Gastroesophageal sphincter (tissue), 3 donors: ENCODE measurements at regions not wholly inside any gene's neighbourhood (a gene's known extent, or its start where the extent isn't known, plus 50 kb on each side); places are given as distances from the start of the nearest gene placed in this dataset.

Experiments used
- EP300 ChIP-seq: sonication (generic); formaldehyde crosslinking; IDR thresholded peaks from one replicate; pipeline ENCODE4 v1.6.1; 2017; ENCODE audit warnings: antibody characterized with exemption, mild to moderate bottlenecking
- POLR2A ChIP-seq, 2 donors: fragments of 450-650 bp; IDR thresholded peaks; one replicate each; pipeline ENCODE4 v1.6.1; 2017; ENCODE audit warnings: antibody characterized with exemption in 2 of 2, mild to moderate bottlenecking in 2 of 2, moderate library complexity in 1 of 2
- POLR2AphosphoS5 ChIP-seq: sonication (generic); formaldehyde crosslinking; IDR thresholded peaks from one replicate; pipeline ENCODE4 v1.6.1; 2017; ENCODE audit warnings: antibody characterized with exemption
- TF ChIP-seq, protein P1 (sequence below), 4 experiments: fragments of 200-600 bp in 2 of 4; fragments of 450-650 bp in 2 of 4; sonication (generic) in 1 of 4; IDR thresholded peaks; one replicate each; pipeline ENCODE4 v1.5.1; 2017 to 2019; ENCODE audit warnings: antibody characterized with exemption in 4 of 4, mild to moderate bottlenecking in 2 of 4, moderate library complexity in 2 of 4

DNA sequence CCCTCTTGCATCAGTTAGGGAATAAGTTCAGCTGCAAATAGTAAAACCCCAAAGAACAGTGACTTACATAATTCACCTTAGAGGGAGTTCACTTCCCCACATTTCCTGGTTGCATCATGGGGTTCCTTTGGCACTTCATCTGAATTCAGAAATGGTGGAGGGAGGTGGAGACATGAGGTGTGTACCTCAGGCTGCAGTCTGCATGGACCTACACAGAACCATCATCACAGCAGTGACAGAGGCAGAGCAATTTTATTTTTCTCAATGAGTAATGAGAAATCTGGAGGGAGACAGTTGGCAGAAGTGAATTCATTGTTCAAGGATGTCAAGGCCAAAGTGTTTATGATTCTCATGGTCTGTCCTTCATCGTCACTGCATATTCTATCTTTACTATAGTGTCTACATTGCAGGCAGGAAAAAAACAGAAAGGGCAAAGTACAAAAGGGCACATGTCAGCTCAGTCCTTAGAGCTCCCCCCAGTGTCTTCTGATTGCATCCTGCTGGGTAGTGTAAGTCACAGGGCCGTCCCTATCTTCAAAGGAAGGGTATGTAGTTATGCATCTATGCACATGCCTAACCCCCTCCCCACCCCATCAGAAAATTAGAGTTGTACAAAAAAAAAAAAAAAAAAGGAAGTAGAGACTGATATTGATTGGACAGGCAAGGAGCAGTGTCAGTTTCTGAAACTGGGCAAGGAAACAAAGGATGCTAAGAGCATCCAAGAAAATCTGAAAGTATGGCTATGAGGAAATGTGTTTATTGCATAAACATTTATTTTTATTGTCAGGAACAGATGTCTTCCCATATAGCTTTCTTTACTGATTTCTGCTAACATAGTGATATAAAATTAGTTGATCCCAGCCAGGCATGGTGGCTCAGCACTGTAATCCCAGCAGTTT lies 132.7 kb upstream of the APC start:
- TF ChIP-seq, protein P1, sequence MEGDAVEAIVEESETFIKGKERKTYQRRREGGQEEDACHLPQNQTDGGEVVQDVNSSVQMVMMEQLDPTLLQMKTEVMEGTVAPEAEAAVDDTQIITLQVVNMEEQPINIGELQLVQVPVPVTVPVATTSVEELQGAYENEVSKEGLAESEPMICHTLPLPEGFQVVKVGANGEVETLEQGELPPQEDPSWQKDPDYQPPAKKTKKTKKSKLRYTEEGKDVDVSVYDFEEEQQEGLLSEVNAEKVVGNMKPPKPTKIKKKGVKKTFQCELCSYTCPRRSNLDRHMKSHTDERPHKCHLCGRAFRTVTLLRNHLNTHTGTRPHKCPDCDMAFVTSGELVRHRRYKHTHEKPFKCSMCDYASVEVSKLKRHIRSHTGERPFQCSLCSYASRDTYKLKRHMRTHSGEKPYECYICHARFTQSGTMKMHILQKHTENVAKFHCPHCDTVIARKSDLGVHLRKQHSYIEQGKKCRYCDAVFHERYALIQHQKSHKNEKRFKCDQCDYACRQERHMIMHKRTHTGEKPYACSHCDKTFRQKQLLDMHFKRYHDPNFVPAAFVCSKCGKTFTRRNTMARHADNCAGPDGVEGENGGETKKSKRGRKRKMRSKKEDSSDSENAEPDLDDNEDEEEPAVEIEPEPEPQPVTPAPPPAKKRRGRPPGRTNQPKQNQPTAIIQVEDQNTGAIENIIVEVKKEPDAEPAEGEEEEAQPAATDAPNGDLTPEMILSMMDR (IDR thresholded peaks at IDR 0.05), result no peak
- TF ChIP-seq POLR2AphosphoS5 (no peak), POLR2A (IDR thresholded peaks at IDR 0.05) (no peak), EP300 (no peak)
